Activated CD4-positive, alpha-beta memory T cell treated with anti-CD3 and anti-CD28 coated beads for 36 hours (primary cell): ENCODE measurements at regions not wholly inside any gene's neighbourhood (a gene's known extent, or its start where the extent isn't known, plus 50 kb on each side); places are given as distances from the start of the nearest gene placed in this dataset.

Experiments
- CTCF ChIA-PET: fragments of 350-600 bp; sonication (Branson Sonifier 250); formaldehyde crosslinking; loops from one replicate; lab custom pipeline; 2021; ENCODE audit warnings: antibody characterized with exemption, inconsistent platforms; lab: Charles Lee
- POLR2A ChIA-PET: fragments of 350-600 bp; sonication (Branson Sonifier 250); formaldehyde crosslinking; loops from one replicate; lab custom pipeline; 2021; ENCODE audit warnings: antibody characterized with exemption; lab: Charles Lee
- DNase-seq: peaks from one replicate; pipeline ENCODE4 v3.0.0-alpha.2; 2020
- H3K27ac Mint-ChIP-seq: one replicate; pipeline ENCODE4 v1.8.0; 2021; ENCODE audit warnings: mixed read lengths
- H3K27me3 Mint-ChIP-seq: one replicate; pipeline ENCODE4 v1.8.0; 2021; ENCODE audit warnings: mixed read lengths
- H3K36me3 Mint-ChIP-seq: one replicate; pipeline ENCODE4 v1.8.0; 2021; ENCODE audit warnings: mixed read lengths
- H3K4me1 Mint-ChIP-seq: one replicate; pipeline ENCODE4 v1.8.0; 2021; ENCODE audit warnings: low read depth, mixed read lengths
- H3K4me3 Mint-ChIP-seq: one replicate; pipeline ENCODE4 v1.8.0; 2021; ENCODE audit warnings: mild to moderate bottlenecking, mixed read lengths
- H3K9me3 Mint-ChIP-seq: one replicate; pipeline ENCODE4 v1.8.0; 2021; ENCODE audit warnings: mixed read lengths
- intact Hi-C: fragments of 100-400 bp; cut with micrococcal nuclease; formaldehyde crosslinking; loops from one replicate; pipeline ENCODE4 v1.15.1; 2023

DNA sequence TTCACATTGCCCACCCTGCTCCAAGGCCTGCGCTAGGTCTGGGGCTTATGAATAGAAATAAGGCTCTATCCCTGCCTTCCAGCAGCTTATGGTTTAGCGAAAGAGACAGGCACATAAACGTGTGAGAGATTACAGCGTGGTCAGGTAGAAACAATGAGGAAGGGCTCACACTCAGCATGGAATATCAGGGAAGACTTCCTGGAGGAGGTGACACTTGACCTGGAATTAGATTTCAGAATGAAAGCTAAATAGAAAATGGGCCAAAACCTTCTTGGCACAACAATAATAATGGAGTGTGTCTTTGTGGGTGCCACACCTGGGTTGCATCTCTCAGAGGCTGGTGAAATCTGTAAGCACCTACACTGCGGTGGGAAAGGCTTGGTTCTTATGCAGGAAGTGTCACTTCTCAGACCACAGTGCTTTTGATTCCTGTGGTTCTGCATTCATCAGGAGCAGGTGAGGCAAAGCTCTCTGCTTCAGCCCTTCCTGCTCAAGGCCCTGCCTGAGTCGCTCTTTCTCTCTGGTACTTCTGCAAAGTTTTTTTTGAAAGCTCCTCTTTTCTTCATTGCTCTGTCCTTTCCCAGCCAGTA, 430.3 kb downstream of the ZNF536 start:
- no peak overlapping the region for H3K4me3 Mint-ChIP-seq
- H3K27me3 Mint-ChIP-seq: peaks cover 18% of the 10 kb centered on the region
- no peaks in the 10 kb centered on the region for H3K4me1 Mint-ChIP-seq
- ChIA-PET POLR2A (no interaction called here), CTCF (interaction anchor here (1.0 kb wide), 1 partner anchor 8 kb away, joined by 3 read pairs; no protein-coding TSS in a partner anchor)
- intact Hi-C loops: no loop called here
- H3K27ac Mint-ChIP-seq: no peak overlapping the region
- no peak for DNase-seq
- H3K36me3 Mint-ChIP-seq: no peaks in the 10 kb centered on the region
- no peaks in the 10 kb centered on the region for H3K9me3 Mint-ChIP-seq

GRCh38 chr19:30799865-30800755, 427.9 kb downstream of the ZNF536 start:
- intact Hi-C loops: no loop called here

DNA sequence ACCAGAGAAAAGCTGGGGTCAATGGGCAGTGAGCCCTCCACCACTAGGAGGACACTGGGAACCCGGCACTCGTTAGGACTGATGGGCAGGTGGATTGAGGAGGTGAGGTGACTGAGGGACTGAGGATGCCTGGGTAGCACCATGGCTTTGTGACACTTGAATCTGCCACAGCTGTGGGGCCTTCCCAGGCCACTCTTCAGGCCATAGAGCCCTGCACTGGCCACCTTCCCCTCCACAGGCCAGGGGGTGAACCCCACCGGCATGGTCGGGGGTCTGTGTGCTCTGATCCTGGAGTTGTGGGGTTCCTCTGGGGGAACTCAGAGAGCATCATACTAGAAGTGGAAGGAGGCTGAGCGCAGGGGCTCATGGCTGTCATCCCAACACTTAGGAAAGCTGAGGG, 423.5 kb downstream of the ZNF536 start:
- Mint-ChIP-seq H3K36me3 (no peaks in the 10 kb centered on the region), H3K27ac (no peak overlapping the region), H3K4me3 (no peak overlapping the region), H3K9me3 (no peaks in the 10 kb centered on the region), H3K4me1 (no peaks in the 10 kb centered on the region), H3K27me3 (peaks cover 16% of the 10 kb centered on the region)
- ChIA-PET POLR2A (no interaction called here), CTCF (interaction anchor here (1.3 to 1.4 kb wide), 2 partner anchors 8 to 113 kb away, joined by 3 to 5 read pairs; no protein-coding TSS in a partner anchor)
- intact Hi-C loops: no loop called here
- DNase-seq: no peak

More at GRCh38 chr19:30799865-30800755, 427.9 kb downstream of the ZNF536 start:
- CTCF ChIA-PET: interaction anchor here (0.6 to 1.3 kb wide), 7 partner anchors 9 to 489 kb away, joined by 3 to 7 read pairs (median 4); no protein-coding TSS in a partner anchor
- H3K27ac Mint-ChIP-seq: no peak overlapping the region
- POLR2A ChIA-PET: no interaction called here
- no peaks in the 10 kb centered on the region for H3K36me3 Mint-ChIP-seq
- H3K9me3 Mint-ChIP-seq: no peaks in the 10 kb centered on the region
- H3K4me1 Mint-ChIP-seq: no peaks in the 10 kb centered on the region
- H3K27me3 Mint-ChIP-seq: peaks cover 14% of the 10 kb centered on the region
- peak; percentile 47 for DNase-seq
- no peak overlapping the region for H3K4me3 Mint-ChIP-seq

DNA sequence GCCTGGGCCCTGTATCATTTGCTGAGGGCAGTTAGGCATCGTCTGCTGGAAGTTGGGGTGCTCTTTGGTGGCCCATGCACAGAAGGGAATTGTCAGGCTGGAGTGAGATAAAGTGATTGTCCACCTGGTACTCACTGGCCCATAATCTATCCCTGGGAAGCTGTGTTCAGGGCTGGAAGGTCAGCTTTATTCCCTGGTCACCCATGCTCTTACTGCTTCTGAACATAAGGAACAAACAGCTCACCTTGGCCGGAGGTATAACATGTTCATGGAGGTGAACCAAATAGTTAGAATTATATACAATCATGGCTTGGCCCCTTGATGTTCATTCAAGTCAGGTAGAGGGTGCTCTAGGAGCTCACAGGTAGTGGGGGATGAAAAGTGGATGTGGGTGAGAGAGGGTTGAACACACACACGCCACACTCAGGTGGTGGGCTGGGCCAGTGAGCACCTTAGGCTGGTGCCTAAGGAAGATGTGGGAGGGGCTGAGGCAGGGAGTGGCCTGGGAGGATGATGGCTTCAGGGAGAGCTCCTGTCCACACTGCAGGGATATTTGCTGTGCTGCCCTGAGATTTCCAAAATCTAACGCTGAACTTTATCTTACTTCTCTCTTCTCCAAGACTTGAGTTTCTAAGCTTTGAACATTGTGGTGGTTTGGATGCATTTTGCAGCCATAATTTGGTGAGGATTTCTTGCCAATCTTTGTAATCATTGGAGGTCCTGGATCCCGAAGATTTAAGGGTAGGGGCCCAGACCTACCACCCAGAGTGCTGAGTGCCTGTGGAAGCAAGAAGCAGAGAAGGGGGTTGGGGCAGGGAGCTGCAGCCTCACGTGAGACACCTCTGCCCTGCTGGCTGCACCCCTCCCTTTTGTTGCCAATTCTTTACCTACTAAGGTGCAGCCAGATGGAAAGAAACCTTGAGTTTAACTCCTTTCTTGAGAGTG, 420.6 kb downstream of the ZNF536 start:
- Mint-ChIP-seq H3K27me3 (peaks cover 3% of the 10 kb centered on the region), H3K9me3 (no peaks in the 10 kb centered on the region), H3K36me3 (no peaks in the 10 kb centered on the region), H3K27ac (no peak overlapping the region), H3K4me3 (no peak overlapping the region), H3K4me1 (no peaks in the 10 kb centered on the region)
- POLR2A ChIA-PET: no interaction called here
- CTCF ChIA-PET: interaction anchor here (0.8 to 1.5 kb wide), 2 partner anchors 8 to 12 kb away, joined by 3 to 9 read pairs; no protein-coding TSS in a partner anchor
- intact Hi-C loops: no loop called here
- DNase-seq: no peak

- H3K4me1 Mint-ChIP-seq: no peaks in the 10 kb centered on the region
- CTCF ChIA-PET: interaction anchor here (2.3 kb wide), 1 partner anchor 9 kb away, joined by 7 read pairs; no protein-coding TSS in a partner anchor
- no peak overlapping the region for H3K27ac Mint-ChIP-seq
- H3K4me3 Mint-ChIP-seq: no peak overlapping the region
- no peaks in the 10 kb centered on the region for H3K36me3 Mint-ChIP-seq
- no peaks in the 10 kb centered on the region for H3K9me3 Mint-ChIP-seq
- peaks cover 3% of the 10 kb centered on the region for H3K27me3 Mint-ChIP-seq
- DNase-seq: no peak
- intact Hi-C loops: no loop called here
- POLR2A ChIA-PET: no interaction called here
Observed at GRCh38 chr19:30791088-30791487, 418.9 kb downstream of the ZNF536 start.

- Mint-ChIP-seq H3K27me3 (peaks cover 3% of the 10 kb centered on the region), H3K27ac (no peak overlapping the region), H3K4me1 (no peaks in the 10 kb centered on the region), H3K36me3 (no peaks in the 10 kb centered on the region), H3K9me3 (no peaks in the 10 kb centered on the region), H3K4me3 (no peak overlapping the region)
- CTCF ChIA-PET: interaction anchor here (2.3 kb wide), 1 partner anchor 10 kb away, joined by 7 read pairs; no protein-coding TSS in a partner anchor
- intact Hi-C loops: no loop called here
- POLR2A ChIA-PET: no interaction called here
- no peak for DNase-seq
Observed at GRCh38 chr19:30790056-30790680, 418.0 kb downstream of the ZNF536 start.

- intact Hi-C loops: no loop called here
- ChIA-PET CTCF (interaction anchor here (0.6 to 1.9 kb wide), 5 partner anchors 8 to 1436 kb away, joined by 3 to 6 read pairs (median 3); no protein-coding TSS in a partner anchor), POLR2A (no interaction called here)
- H3K27me3 Mint-ChIP-seq: peaks cover 2% of the 10 kb centered on the region
- no peak for DNase-seq
- no peaks in the 10 kb centered on the region for H3K36me3 Mint-ChIP-seq
- H3K9me3 Mint-ChIP-seq: no peaks in the 10 kb centered on the region
- H3K4me1 Mint-ChIP-seq: no peaks in the 10 kb centered on the region
- H3K27ac Mint-ChIP-seq: no peak overlapping the region
- no peak overlapping the region for H3K4me3 Mint-ChIP-seq
Observed at GRCh38 chr19:30788105-30788765, 416.1 kb downstream of the ZNF536 start.

GRCh38 chr19:30785458-30786137, 413.4 kb downstream of the ZNF536 start:
- H3K27me3 Mint-ChIP-seq: peaks cover 6% of the 10 kb centered on the region

GRCh38 chr19:30784850-30785457, 412.8 kb downstream of the ZNF536 start:
- Mint-ChIP-seq H3K4me1 (no peaks in the 10 kb centered on the region), H3K36me3 (no peaks in the 10 kb centered on the region), H3K27ac (no peak overlapping the region), H3K27me3 (peaks cover 6% of the 10 kb centered on the region), H3K9me3 (no peaks in the 10 kb centered on the region), H3K4me3 (no peak overlapping the region)
- CTCF ChIA-PET: interaction anchor here (0.5 to 1.7 kb wide), 12 partner anchors 9 to 1440 kb away, joined by 3 to 9 read pairs (median 4); no protein-coding TSS in a partner anchor
- peak; percentile 73 for DNase-seq
- intact Hi-C loops: loop anchor here (2.0 kb wide), 2 partner anchors 572 to 1440 kb away; no protein-coding TSS in a partner anchor
- POLR2A ChIA-PET: no interaction called here

More at GRCh38 chr19:30785458-30786137, 413.4 kb downstream of the ZNF536 start:
- POLR2A ChIA-PET: no interaction called here
- Mint-ChIP-seq H3K36me3 (no peaks in the 10 kb centered on the region), H3K27ac (no peak overlapping the region), H3K4me1 (no peaks in the 10 kb centered on the region), H3K9me3 (no peaks in the 10 kb centered on the region), H3K4me3 (no peak overlapping the region)
- CTCF ChIA-PET: interaction anchor here (0.6 to 1.7 kb wide), 11 partner anchors 8 to 1439 kb away, joined by 3 to 13 read pairs (median 5); no protein-coding TSS in a partner anchor
- intact Hi-C loops: loop anchor here (2.0 kb wide), 2 partner anchors 571 to 1439 kb away; no protein-coding TSS in a partner anchor
- no peak for DNase-seq

DNA sequence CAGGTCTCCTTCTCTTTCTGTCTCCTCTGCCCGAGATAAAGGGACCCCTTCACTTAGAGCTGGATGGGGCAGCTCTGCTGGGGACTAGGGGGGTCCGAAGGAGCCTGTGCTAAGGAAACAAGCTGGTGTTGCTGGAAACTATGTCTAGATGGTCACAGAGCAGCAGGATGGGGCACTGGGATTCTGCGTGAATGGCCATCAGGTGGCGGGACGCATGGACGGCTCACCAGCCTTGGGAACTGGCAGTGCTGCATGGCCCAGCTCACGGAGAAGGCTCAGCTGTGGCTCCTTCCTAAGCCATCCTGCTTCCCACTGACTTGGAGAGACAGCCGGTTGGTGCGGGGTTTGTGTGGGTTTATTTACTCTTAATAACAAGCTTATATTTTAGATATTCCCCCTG, 411.8 kb downstream of the ZNF536 start:
- CTCF ChIA-PET: interaction anchor here (0.7 to 1.7 kb wide), 11 partner anchors 10 to 1441 kb away, joined by 3 to 9 read pairs (median 5); no protein-coding TSS in a partner anchor
- intact Hi-C loops: loop anchor here (2.0 kb wide), 2 partner anchors 573 to 1441 kb away; no protein-coding TSS in a partner anchor
- Mint-ChIP-seq H3K4me1 (no peaks in the 10 kb centered on the region), H3K4me3 (no peak overlapping the region), H3K9me3 (no peaks in the 10 kb centered on the region), H3K27ac (no peak overlapping the region), H3K27me3 (peaks cover 8% of the 10 kb centered on the region), H3K36me3 (no peaks in the 10 kb centered on the region)
- DNase-seq: no peak
- POLR2A ChIA-PET: no interaction called here
